Pancreas (tissue), 10 donors: ENCODE measurements at regions not wholly inside any gene's neighbourhood (a gene's known extent, or its start where the extent isn't known, plus 50 kb on each side); places are given as distances from the start of the nearest gene placed in this dataset.
"Not testable (repeated sequence)": the region's sequence is repeated elsewhere in the genome, so short reads cannot be mapped to it uniquely, and the experiment has no call there.

Experiments used
- ATAC-seq, 4 donors: fragments of 200-7000 bp; cut with Tn5 transposase; one replicate each; pipeline versions ENCODE4 v1.8.0 to v1.9.1; 2020; ENCODE audit warnings: mild to moderate bottlenecking in 4 of 4, moderate library complexity in 4 of 4
- DNase-seq, 6 donors: peaks; one replicate each; pipeline ENCODE4 v3.0.0-alpha.2; 2020
- FAIRE-seq: peaks from 2 replicates; lab custom pipeline; 2012; peaks lifted over from hg19 to GRCh38; lab: Jason Lieb, UNC
- H3K27ac ChIP-seq, 4 donors: fragments of 200-600 bp; sonication (generic); 1 replicate in 3 of 4; 2 replicates in 1 of 4; pipeline versions ENCODE4 v1.5.0 to v1.8.0; 2020
- H3K27me3 ChIP-seq, 4 donors: fragments of 200-600 bp; one replicate each; pipeline ENCODE4 v1.8.0; 2021
- H3K36me3 ChIP-seq, 3 donors: fragments of 200-600 bp; sonication (generic) in 1 of 3; one replicate each; pipeline versions ENCODE4 v1.5.0 to v1.8.0; 2020 to 2021
- H3K4me1 ChIP-seq, 3 donors: fragments of 200-600 bp; one replicate each; pipeline ENCODE4 v1.8.0; 2021
- H3K4me3 ChIP-seq, 4 donors: fragments of 200-600 bp; sonication (generic) in 2 of 4; one replicate each; pipeline versions ENCODE4 v1.5.0 to v1.8.0; 2020 to 2021
- H3K9me3 ChIP-seq, 4 donors: fragments of 200-600 bp; one replicate each; pipeline ENCODE4 v1.8.0; 2021
- WGBS, 2 donors: extraction: QIAGEN DNeasy Blood & Tissue Kit; methylation state at CpG; one replicate each; pipeline ENCODE4 v1.1.7; 2013; 5-methylcytosine and 5-hydroxymethylcytosine counted together
- intact Hi-C, 3 donors: fragments of 100-400 bp; cut with DNase I; formaldehyde crosslinking; loops; one replicate each; pipeline versions ENCODE4 v1.11.1 to v1.14.2; 2022
- TF ChIP-seq, protein P1 (sequence below), 4 donors: fragments of 200-600 bp; sonication (generic) in 3 of 4; IDR thresholded peaks; one replicate each; pipeline versions ENCODE4 v1.5.0 to v1.8.0; 2021; ENCODE audit warnings: antibody characterized with exemption in 4 of 4
- donor health status: healthy with polysubstance abuse.
- donor health status: DM: no; HTN: no; CAD: no; lungs with moderate emphysema.
- donor health status: DM: no; HTN: no; CAD: no.
- donor health status: control.
- donor health status: control.
- donor health status: Bipolar disorder and iron deficiency.
- donor health status: DM: yes; HTN: yes; CAD: no.
- donor health status: DM: no; HTN: no; CAD: no.
- donor health status: DM: no; HTN: no; CAD: no.
- donor health status: DM: yes; HTN: yes; CAD: no.

DNA sequence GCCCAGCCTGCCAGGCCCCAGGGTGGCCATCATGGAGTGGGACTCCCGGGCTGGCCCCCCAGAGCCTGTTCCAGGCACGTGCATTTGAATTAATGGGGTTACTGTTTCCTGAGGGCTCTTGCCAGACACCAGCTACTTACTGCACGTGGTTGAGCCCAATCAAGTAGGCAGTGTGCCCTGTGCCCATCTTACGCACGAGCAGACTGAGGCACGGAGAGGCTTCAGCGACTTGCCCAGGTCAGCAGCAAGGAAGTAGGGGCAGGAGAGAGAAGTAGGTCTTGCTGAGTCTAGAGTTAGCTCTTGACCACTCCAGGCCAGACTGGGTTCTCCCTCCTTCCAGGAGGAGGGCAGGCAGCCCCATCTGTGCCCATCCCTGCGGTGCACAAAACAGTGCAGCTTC is 67.7 kb downstream of the DIO3 start:
- Histone ChIP-seq H3K27me3 (no peaks in the 10 kb centered on the region), H3K36me3 (no peaks in the 10 kb centered on the region), H3K27ac (no peak overlapping the region), H3K9me3 (no peaks in the 10 kb centered on the region), H3K4me1 (peaks cover 0 to 4% (median 0%) of the 10 kb centered on the region in 3 donors), H3K4me3 (no peak overlapping the region)
- WGBS, 2 donors: 75 to 82% methylated on average over 8 of the region's 8 CpGs
- TF ChIP-seq, protein P1, sequence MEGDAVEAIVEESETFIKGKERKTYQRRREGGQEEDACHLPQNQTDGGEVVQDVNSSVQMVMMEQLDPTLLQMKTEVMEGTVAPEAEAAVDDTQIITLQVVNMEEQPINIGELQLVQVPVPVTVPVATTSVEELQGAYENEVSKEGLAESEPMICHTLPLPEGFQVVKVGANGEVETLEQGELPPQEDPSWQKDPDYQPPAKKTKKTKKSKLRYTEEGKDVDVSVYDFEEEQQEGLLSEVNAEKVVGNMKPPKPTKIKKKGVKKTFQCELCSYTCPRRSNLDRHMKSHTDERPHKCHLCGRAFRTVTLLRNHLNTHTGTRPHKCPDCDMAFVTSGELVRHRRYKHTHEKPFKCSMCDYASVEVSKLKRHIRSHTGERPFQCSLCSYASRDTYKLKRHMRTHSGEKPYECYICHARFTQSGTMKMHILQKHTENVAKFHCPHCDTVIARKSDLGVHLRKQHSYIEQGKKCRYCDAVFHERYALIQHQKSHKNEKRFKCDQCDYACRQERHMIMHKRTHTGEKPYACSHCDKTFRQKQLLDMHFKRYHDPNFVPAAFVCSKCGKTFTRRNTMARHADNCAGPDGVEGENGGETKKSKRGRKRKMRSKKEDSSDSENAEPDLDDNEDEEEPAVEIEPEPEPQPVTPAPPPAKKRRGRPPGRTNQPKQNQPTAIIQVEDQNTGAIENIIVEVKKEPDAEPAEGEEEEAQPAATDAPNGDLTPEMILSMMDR (IDR thresholded peaks at IDR 0.05): no peak
- DNase-seq (no peak), ATAC-seq (no peak), FAIRE-seq (no peak)
- intact Hi-C loops: loop anchor here in 1 of 3 donors (10.0 kb wide), 1 partner anchor 774 kb away; no protein-coding TSS in a partner anchor

DNA sequence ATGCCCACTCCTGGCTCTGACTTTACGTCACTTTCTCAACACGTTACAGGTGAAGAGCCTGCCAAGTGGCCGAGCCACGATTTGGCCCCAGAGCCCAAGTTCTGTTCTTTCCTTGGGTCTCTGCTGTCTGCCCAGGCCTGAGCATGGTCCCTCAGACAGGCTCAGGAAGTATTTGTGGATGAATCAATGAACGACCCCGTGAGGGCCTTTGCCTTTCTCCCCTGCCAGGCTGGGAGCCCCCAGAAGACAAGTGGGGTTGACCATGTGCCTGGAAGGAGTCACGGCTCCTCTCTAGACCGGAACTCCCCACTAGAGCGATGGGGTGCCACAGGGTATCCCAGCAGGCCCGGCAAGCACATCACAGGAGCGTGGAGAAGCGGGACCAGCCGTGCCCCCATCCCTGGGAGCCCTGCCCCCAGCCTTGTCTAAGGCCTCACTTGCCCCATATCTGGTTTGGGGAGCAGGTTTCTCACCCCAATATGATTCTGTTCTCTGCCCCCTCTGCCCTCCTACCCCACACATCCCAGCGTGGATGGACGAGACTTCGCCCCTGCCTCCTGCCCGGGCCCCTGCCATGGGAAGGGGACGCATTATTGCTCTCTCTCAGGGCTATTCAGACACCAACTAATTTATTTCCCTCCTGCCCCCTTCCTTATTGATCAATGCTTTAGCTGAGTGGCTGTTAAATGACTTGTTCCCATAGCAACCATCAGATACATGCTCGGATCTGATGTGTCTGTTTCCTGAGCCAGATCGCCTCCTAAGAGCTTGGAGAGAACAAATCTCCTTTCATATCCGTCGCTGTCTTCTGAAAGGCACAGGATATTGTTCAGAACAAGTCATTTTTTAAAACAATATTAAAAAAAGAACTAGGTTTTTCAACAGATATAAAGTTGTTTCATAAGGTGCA is 69.0 kb downstream of the DIO3 start:
- Histone ChIP-seq H3K27ac (no peak overlapping the region), H3K9me3 (no peaks in the 10 kb centered on the region), H3K4me3 (no peak overlapping the region), H3K27me3 (no peaks in the 10 kb centered on the region), H3K36me3 (no peaks in the 10 kb centered on the region), H3K4me1 (peaks cover 0 to 4% (median 0%) of the 10 kb centered on the region in 3 donors)
- FAIRE-seq: no peak
- intact Hi-C loops: loop anchor here in 1 of 3 donors (10.0 kb wide), 1 partner anchor 446 kb away; no protein-coding TSS in a partner anchor
- WGBS, 2 donors: 75 to 81% methylated on average over 20 to 22 of the region's 22 CpGs
- DNase-seq: peak in 1 of 6 donors; percentile 53
- no peak for ATAC-seq
- TF ChIP-seq, protein P1 (IDR thresholded peaks at IDR 0.05): no peak

DNA sequence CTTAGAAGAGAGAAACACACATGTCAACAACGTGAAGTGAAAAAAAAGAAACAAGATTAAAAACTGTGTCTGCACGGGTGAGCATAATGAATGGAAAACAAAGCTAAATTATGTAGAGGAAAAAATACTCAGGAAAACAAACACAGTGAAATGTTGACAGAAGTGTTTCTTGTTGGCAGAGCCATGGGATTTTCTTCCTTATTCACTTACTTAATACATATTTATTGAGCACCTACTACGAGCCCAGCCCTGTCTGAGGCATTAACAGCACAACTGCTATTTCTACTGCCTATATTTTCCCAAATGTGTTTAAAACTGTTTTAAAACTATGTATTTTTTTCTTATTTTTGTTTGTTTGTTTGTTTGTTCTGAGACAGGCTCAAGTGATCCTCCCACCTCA is 69.9 kb downstream of the DIO3 start:
- 61 to 81% methylated on average over 3 of the region's 3 CpGs for WGBS, 2 donors
- ATAC-seq (no peak), DNase-seq (no peak), FAIRE-seq (no peak)
- Histone ChIP-seq H3K4me3 (no peak overlapping the region), H3K4me1 (peaks cover 0 to 4% (median 0%) of the 10 kb centered on the region in 3 donors), H3K36me3 (no peaks in the 10 kb centered on the region), H3K9me3 (no peaks in the 10 kb centered on the region), H3K27ac (no peak overlapping the region), H3K27me3 (no peaks in the 10 kb centered on the region)
- TF ChIP-seq, protein P1 (IDR thresholded peaks at IDR 0.05): no peak
- intact Hi-C loops: loop anchor here in 1 of 3 donors (10.0 kb wide), 1 partner anchor 446 kb away; no protein-coding TSS in a partner anchor

DNA sequence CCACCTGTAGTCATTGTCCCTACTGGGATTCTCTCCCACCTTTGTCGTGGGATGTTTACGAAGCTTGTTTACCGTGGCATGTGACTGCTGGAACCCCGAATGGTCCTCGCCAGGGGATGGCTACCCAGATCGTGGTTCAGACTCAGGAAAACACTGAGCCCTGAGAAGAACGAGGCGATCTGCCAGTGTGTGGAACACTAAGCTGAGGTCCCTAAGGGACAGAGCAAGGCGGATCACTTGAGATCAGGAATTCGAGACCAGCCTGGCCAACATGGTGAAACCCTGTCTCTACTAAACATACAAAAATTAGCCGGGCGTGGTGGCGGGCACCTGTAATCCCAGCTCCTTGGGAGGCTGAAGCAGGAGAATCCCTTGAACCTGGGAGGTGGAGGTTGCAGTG is 70.7 kb downstream of the DIO3 start:
- not testable (repeated sequence) for H3K9me3 ChIP-seq, H3K4me1 ChIP-seq, H3K4me3 ChIP-seq, H3K27me3 ChIP-seq, H3K27ac ChIP-seq, ATAC-seq, DNase-seq, H3K36me3 ChIP-seq, FAIRE-seq
- intact Hi-C loops: loop anchor here in 1 of 3 donors (10.0 kb wide), 1 partner anchor 447 kb away; no protein-coding TSS in a partner anchor
- WGBS, 2 donors: 75 to 88% methylated on average over 13 of the region's 13 CpGs

DNA sequence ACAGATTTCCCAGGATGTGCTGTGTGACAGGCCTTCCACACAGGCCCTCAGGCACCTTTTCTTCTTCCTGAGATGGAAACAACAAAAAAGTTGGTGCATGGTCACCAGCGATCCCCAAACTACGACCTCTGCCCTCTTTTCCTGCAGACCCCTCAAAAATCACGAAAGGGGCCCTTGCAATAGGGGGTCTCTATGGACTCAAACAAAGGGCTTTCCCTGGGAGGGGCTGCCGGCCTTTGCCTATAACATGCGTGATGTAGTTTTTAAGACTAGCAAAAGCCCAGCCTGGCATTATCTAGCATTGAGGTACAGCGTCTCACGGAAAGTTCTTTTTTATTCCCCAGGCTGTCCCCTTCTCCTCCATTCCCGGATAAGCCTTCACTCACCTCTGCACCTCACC is 71.2 kb downstream of the DIO3 start:
- Histone ChIP-seq H3K4me3 (no peak overlapping the region), H3K27ac (no peak overlapping the region), H3K36me3 (no peaks in the 10 kb centered on the region), H3K4me1 (peaks cover 0 to 4% (median 0%) of the 10 kb centered on the region in 3 donors), H3K27me3 (no peaks in the 10 kb centered on the region), H3K9me3 (no peaks in the 10 kb centered on the region)
- no peak for FAIRE-seq
- no peak for ATAC-seq
- no peak for DNase-seq
- TF ChIP-seq, protein P1 (IDR thresholded peaks at IDR 0.05): no peak
- 79 to 87% methylated on average over 8 of the region's 8 CpGs for WGBS, 2 donors
- intact Hi-C loops: loop anchor here in 1 of 3 donors (10.0 kb wide), 1 partner anchor 448 kb away; no protein-coding TSS in a partner anchor
